K562 (cell line): ENCODE measurements at regions not wholly inside any gene's neighbourhood (a gene's known extent, or its start where the extent isn't known, plus 50 kb on each side); places are given as distances from the start of the nearest gene placed in this dataset.

Source experiments
- ATAC-seq: fragments of 200-7000 bp; cut with Tn5 transposase; 3 replicates; pipeline ENCODE4 v1.9.1; 2020; ENCODE audit warnings: moderate library complexity
- BruUV-seq: library from RNA; stranded (reverse); fragments of 400-500 nt; replicated peaks from 2 replicates; lab custom pipeline; 2021; lab: Mats Ljungman, UMichigan
- CTCF ChIA-PET: fragments of 300-600 bp; formaldehyde crosslinking; extraction: SDS; loops from one replicate; lab custom pipeline; 2021; ENCODE audit warnings: low intra/inter-chr PET ratio; lab: Yijun Ruan, JAX
- POLR2A ChIA-PET: fragments of 300-600, 350-650 bp; sonication (Branson Sonifier 250); formaldehyde crosslinking; extraction: SDS; loops from one replicate; lab custom pipeline; 2021; ENCODE audit warnings: antibody characterized with exemption, inconsistent platforms; lab: Yijun Ruan, JAX
- DNase-seq, 4 experiments: peaks; one replicate each; pipeline versions ENCODE4 v3.0.0 to v3.0.0-alpha.2; 2011 to 2018; ENCODE audit warnings: low spot score in 3 of 4, mixed read lengths in 3 of 4; ENCODE audit errors: extremely low read depth in 1 of 4
- FAIRE-seq: peaks from 2 replicates; lab custom pipeline; 2011; peaks lifted over from hg19 to GRCh38; lab: Jason Lieb, UNC
- H2AFZ ChIP-seq: 2 replicates; pipeline ENCODE4 v1.6.0; 2011; ENCODE audit warnings: low read depth, low read length, control low read depth, inconsistent platforms
- H3K27ac ChIP-seq: fragments of 200-600 bp; 3 replicates; pipeline ENCODE4 v1.8.0; 2011; ENCODE audit warnings: low read depth, mild to moderate bottlenecking, control low read depth, inconsistent platforms, low read length, moderate library complexity, mixed read lengths; ENCODE audit errors: extremely low read depth
- H3K27me3 ChIP-seq, 2 experiments: fragments of 300-600 bp in 1 of 2; 2 replicates in 1 of 2; 3 replicates in 1 of 2; pipeline versions ENCODE4 v1.6.0 to v1.8.0; 2011; ENCODE audit warnings: inconsistent platforms in 2 of 2, low read length in 2 of 2, mild to moderate bottlenecking in 1 of 2, mixed read lengths in 1 of 2, moderate library complexity in 1 of 2; ENCODE audit not compliant: control insufficient read depth in 2 of 2, insufficient read depth in 2 of 2
- H3K36me3 ChIP-seq: fragments of 300-600 bp; 3 replicates; pipeline ENCODE4 v1.8.0; 2011; ENCODE audit warnings: mild to moderate bottlenecking, low read length, inconsistent platforms; ENCODE audit not compliant: control insufficient read depth, insufficient read depth
- H3K4me1 ChIP-seq, 2 experiments: fragments of 200-600 bp in 1 of 2; replicated peaks in 1 of 2; 2 replicates in 1 of 2; 3 replicates in 1 of 2; pipeline versions ENCODE4 v1.5.1 to v1.8.0; 2011; ENCODE audit warnings: inconsistent platforms in 2 of 2, low read length in 2 of 2, mild to moderate bottlenecking in 1 of 2, mixed read lengths in 1 of 2, moderate library complexity in 1 of 2; ENCODE audit not compliant: control insufficient read depth in 2 of 2, insufficient read depth in 2 of 2
- H3K4me2 ChIP-seq: 2 replicates; pipeline ENCODE4 v1.6.1; 2011; ENCODE audit warnings: low read length, control low read depth, inconsistent platforms, mixed read lengths; ENCODE audit not compliant: insufficient read depth
- H3K4me3 ChIP-seq: fragments of 200-600 bp; sonication (generic), shearing (Covaris generic); 2 replicates; pipeline ENCODE4 v1.5.1; 2016; ENCODE audit warnings: control low read depth, inconsistent platforms
- H3K79me2 ChIP-seq: fragments of 200-600 bp; 3 replicates; pipeline ENCODE4 v1.8.0; 2011; ENCODE audit warnings: low read length, inconsistent platforms; ENCODE audit not compliant: control insufficient read depth, insufficient read depth
- H3K9ac ChIP-seq, 2 experiments: 2 replicates each; pipeline versions ENCODE4 v1.6.0 to v1.6.1; 2011; ENCODE audit warnings: low read depth in 2 of 2, low read length in 2 of 2, control low read depth in 1 of 2, inconsistent platforms in 1 of 2, mild to moderate bottlenecking in 1 of 2, mixed read lengths in 1 of 2; ENCODE audit not compliant: insufficient read depth in 1 of 2
- H3K9me1 ChIP-seq: one replicate; pipeline ENCODE4 v1.6.0; 2011; ENCODE audit warnings: inconsistent platforms, mild to moderate bottlenecking, low read length, moderate library complexity; ENCODE audit not compliant: control insufficient read depth, insufficient read depth
- H3K9me3 ChIP-seq: replicated peaks from 2 replicates; pipeline ENCODE4 v1.5.1; 2011; ENCODE audit warnings: low read depth, low read length, inconsistent platforms; ENCODE audit not compliant: control insufficient read depth, insufficient read depth
- H4K20me1 ChIP-seq: replicated peaks from 2 replicates; pipeline ENCODE4 v1.6.1; 2011; ENCODE audit warnings: low read length, inconsistent platforms, mixed read lengths; ENCODE audit not compliant: control insufficient read depth, insufficient read depth
- BMI1 ChIP-seq: fragments of 150-350 bp; IDR thresholded peaks from 2 replicates; pipeline ENCODE4 v1.6.1; 2014; ENCODE audit warnings: low read length
- WGBS: fragments of 100-300 bp; shearing (Covaris generic); methylation state at CpG from one replicate; pipeline ENCODE4 v1.1.6; 2016; ENCODE audit warnings: low coverage, mixed read lengths; ENCODE audit not compliant: insufficient coverage; ENCODE audit errors: missing lambda C conversion rate; 5-methylcytosine and 5-hydroxymethylcytosine counted together
- in situ Hi-C: fragments of 300-500 bp; cut with MboI; formaldehyde crosslinking; loops from 4 replicates; pipeline ENCODE4 v1.15.0; 2018; ENCODE audit warnings: inconsistent platforms, mixed read lengths
- intact Hi-C: fragments of 100-400 bp; cut with micrococcal nuclease; formaldehyde crosslinking; loops from 2 replicates; pipeline ENCODE4 v1.14.2; 2022
- TF ChIP-seq, protein P1 (sequence below): sonication (generic); formaldehyde crosslinking; IDR thresholded peaks from 2 replicates; pipeline ENCODE4 v1.8.1; 2023; ENCODE audit warnings: missing genetic modification reagents, mild to moderate bottlenecking, borderline replicate concordance
- TF ChIP-seq, protein P2 (sequence below): fragments of 250-450 bp; sonication (Bioruptor Pico); IDR thresholded peaks from 2 replicates; pipeline ENCODE4 v1.8.0; 2021; ENCODE audit warnings: moderate library complexity, mild to moderate bottlenecking, inconsistent platforms
- TF ChIP-seq, protein P3 (sequence below): IDR thresholded peaks from 2 replicates; pipeline ENCODE4 v1.6.1; 2012; ENCODE audit warnings: low read depth, low read length, improper control_type of control experiment, borderline replicate concordance
- TF ChIP-seq, protein P4 (sequence below): fragments of 250-450 bp; sonication (Bioruptor Pico); IDR thresholded peaks from 2 replicates; pipeline ENCODE4 v1.5.0; 2021; ENCODE audit warnings: mild to moderate bottlenecking, moderate library complexity

DNA sequence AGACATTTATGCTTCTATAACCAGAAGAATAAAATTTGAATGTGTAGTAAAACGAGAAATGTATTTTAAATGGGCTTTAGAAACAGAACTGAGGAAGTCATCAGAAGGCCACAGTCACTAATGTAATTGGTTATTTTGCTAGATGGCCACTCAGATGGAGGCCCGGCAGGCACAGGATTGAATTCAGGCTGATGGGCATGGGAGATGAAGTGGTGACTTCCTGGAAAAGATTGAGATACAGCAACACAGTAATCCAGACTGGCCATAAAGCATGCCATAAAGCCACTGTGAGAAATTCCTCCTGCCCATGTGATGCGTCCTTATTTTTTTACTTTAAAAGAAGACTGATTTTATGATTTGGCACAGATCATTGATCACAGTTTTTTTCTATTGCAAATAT is 297.7 kb downstream of the ICOS start:
- no peak for FAIRE-seq
- H3K4me3 ChIP-seq, result no peak overlapping the region
- 0% methylated on average over 3 of the region's 3 CpGs for WGBS
- no peak for ATAC-seq
- no peaks in the 10 kb centered on the region for H3K9me1 ChIP-seq
- no peaks in the 10 kb centered on the region for H3K27me3 ChIP-seq
- H3K79me2 ChIP-seq, result no peaks in the 10 kb centered on the region
- H3K9ac ChIP-seq, result no peak overlapping the region
- POLR2A ChIA-PET, result no interaction called here
- H3K36me3 ChIP-seq, result no peaks in the 10 kb centered on the region
- no peaks in the 10 kb centered on the region for H3K4me1 ChIP-seq
- no peak overlapping the region for H3K27ac ChIP-seq
- H3K9me3 ChIP-seq, result no peaks in the 10 kb centered on the region
- in situ Hi-C loops (no loop called here), intact Hi-C loops (no loop called here)
- DNase-seq, result no peak
- no peak for TF ChIP-seq BMI1
- TF ChIP-seq, protein P1, sequence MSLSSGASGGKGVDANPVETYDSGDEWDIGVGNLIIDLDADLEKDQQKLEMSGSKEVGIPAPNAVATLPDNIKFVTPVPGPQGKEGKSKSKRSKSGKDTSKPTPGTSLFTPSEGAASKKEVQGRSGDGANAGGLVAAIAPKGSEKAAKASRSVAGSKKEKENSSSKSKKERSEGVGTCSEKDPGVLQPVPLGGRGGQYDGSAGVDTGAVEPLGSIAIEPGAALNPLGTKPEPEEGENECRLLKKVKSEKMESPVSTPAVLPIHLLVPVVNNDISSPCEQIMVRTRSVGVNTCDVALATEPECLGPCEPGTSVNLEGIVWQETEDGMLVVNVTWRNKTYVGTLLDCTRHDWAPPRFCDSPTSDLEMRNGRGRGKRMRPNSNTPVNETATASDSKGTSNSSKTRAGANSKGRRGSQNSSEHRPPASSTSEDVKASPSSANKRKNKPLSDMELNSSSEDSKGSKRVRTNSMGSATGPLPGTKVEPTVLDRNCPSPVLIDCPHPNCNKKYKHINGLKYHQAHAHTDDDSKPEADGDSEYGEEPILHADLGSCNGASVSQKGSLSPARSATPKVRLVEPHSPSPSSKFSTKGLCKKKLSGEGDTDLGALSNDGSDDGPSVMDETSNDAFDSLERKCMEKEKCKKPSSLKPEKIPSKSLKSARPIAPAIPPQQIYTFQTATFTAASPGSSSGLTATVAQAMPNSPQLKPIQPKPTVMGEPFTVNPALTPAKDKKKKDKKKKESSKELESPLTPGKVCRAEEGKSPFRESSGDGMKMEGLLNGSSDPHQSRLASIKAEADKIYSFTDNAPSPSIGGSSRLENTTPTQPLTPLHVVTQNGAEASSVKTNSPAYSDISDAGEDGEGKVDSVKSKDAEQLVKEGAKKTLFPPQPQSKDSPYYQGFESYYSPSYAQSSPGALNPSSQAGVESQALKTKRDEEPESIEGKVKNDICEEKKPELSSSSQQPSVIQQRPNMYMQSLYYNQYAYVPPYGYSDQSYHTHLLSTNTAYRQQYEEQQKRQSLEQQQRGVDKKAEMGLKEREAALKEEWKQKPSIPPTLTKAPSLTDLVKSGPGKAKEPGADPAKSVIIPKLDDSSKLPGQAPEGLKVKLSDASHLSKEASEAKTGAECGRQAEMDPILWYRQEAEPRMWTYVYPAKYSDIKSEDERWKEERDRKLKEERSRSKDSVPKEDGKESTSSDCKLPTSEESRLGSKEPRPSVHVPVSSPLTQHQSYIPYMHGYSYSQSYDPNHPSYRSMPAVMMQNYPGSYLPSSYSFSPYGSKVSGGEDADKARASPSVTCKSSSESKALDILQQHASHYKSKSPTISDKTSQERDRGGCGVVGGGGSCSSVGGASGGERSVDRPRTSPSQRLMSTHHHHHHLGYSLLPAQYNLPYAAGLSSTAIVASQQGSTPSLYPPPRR (CRISPR knock-in tag), result no peak
- TF ChIP-seq, protein P2, sequence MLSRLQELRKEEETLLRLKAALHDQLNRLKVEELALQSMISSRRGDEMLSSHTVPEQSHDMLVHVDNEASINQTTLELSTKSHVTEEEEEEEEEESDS (CRISPR knock-in tag), result no peak
- TF ChIP-seq, protein P3, sequence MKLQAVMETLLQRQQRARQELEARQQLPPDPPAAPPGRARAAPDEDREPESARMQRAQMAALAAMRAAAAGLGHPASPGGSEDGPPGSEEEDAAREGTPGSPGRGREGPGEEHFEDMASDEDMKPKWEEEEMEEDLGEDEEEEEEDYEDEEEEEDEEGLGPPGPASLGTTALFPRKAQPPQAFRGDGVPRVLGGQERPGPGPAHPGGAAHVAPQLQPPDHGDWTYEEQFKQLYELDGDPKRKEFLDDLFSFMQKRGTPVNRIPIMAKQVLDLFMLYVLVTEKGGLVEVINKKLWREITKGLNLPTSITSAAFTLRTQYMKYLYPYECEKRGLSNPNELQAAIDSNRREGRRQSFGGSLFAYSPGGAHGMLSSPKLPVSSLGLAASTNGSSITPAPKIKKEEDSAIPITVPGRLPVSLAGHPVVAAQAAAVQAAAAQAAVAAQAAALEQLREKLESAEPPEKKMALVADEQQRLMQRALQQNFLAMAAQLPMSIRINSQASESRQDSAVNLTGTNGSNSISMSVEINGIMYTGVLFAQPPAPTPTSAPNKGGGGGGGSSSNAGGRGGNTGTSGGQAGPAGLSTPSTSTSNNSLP, result no peak
- TF ChIP-seq, protein P4, sequence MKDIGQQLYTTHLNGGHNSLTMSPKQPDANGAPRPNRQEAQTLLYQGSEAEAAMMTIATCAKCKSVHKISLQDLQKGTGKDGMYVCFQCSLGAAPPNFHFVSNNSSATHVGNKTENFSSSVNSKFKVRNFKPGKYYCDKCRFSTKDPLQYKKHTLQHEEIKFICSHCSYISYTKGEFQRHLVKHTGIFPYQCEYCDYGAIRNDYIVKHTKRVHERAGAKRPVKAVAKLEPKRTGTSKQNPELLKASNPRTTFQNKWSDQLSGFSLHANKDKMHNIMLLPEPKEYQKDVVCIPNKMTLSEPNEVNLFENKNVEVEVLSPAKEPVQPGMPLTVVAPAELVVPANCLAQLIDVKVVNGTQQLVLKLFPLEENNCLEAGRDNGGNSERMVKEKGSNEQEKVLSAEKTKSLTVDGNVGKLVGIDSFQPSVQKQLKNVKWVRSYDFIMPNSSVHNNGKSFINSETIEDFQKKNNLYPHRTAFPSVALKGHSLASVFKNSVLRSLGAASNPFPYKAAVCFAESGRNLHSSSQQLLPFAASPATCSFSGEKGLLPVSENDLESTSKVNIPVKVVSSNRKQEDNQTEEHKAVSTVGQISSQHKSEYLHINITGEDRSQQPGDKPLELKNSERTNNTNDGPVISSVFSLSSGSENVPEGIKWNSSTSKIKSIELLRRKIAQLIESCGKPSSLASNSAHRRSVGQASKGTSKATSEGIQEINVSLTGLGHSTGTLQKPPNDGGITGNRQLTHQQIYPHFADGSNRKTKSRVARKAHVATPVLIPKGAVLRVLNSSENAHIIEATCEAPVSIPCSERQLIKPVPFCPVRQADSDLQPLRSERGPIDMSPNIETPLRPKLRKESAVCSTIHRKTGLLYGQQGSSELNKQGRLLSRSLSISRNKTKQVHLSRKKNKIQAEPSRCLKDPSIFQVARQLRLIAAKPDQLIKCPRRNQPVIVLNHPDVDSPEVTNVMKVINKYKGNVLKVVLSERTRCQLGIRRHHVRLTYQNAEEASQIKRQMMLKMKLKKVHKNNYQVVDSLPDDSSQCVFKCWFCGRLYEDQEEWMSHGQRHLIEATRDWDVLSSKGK (CRISPR knock-in tag), result no peak
- H2AFZ ChIP-seq, result no peak overlapping the region
- CTCF ChIA-PET, result no interaction called here
- no TSS peak for BruUV-seq
- H4K20me1 ChIP-seq, result no peaks in the 10 kb centered on the region
- H3K4me2 ChIP-seq, result no peak overlapping the region
